ENCODE measurements at regions not wholly inside any gene's neighbourhood (a gene's known extent, or its start where the extent isn't known, plus 50 kb on each side); places are given as distances from the start of the nearest gene placed in this dataset.

DNA sequence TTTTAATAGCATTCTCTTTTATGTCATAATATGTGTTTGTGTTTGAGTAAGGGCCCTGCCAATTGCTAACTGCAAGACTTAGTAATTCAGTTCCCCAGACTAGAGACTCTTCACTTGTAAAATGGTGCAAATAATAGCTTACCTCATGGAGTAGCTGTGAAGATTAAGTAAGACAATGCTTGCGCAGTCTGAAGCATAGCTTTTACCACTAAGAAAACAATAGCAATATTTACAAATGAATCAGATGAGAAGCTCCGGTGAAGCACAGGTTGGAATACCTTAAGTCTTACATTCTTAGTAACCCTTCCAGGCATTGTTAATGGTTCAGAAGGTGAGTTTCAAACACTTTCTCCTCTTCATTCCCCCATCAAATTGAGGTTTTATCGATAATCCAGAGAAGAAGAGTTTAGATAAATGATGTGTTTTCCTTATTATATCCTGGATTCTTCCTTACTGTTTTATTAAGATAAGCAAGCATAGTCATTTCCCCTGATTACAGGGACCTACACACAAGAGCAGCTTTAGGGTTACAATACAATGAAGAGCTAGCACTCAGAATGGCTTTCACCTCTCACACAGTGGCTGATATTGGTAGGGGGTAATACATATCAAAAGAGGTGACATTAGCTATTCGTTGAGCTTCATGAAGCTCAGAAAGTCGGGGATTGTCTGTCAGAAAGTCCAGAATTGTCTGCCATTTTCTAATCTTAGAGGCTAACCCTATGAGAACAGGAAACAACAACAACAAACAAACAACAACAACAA is 96.4 kb upstream of the EDIL3 start:
- intact Hi-C loops (cut with DNase I): no loop called here
- DNase-seq (no peak), ATAC-seq (no peak)
- Histone ChIP-seq H3K4me3 (no peak overlapping the region), H3K4me1 (no peaks in the 10 kb centered on the region), H3K9me3 (no peaks in the 10 kb centered on the region), H3K27ac (no peak overlapping the region), H3K36me3 (no peaks in the 10 kb centered on the region), H3K27me3 (no peaks in the 10 kb centered on the region)
- WGBS, 2 donors: 51 to 52% methylated on average over 5 of the region's 5 CpGs
- TF ChIP-seq, protein P1, sequence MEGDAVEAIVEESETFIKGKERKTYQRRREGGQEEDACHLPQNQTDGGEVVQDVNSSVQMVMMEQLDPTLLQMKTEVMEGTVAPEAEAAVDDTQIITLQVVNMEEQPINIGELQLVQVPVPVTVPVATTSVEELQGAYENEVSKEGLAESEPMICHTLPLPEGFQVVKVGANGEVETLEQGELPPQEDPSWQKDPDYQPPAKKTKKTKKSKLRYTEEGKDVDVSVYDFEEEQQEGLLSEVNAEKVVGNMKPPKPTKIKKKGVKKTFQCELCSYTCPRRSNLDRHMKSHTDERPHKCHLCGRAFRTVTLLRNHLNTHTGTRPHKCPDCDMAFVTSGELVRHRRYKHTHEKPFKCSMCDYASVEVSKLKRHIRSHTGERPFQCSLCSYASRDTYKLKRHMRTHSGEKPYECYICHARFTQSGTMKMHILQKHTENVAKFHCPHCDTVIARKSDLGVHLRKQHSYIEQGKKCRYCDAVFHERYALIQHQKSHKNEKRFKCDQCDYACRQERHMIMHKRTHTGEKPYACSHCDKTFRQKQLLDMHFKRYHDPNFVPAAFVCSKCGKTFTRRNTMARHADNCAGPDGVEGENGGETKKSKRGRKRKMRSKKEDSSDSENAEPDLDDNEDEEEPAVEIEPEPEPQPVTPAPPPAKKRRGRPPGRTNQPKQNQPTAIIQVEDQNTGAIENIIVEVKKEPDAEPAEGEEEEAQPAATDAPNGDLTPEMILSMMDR (IDR thresholded peaks at IDR 0.05): no peak

DNA sequence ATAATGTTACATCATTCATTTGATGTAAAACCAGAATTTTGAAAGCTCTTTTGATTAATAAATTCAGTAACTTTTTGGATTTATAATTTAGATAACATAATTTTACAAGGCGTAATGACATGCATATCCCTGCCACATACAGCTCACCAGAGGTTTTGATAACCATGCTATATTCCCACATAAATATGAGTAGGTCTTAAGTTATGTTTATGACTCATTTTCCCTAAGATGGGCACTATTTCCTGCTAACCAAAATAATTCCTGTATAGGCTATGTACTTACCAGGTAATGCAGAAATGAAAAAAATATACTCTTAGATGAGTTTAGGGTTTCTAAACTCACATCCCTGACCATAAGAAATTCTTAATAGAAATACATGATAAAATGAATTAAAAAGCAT is 93.9 kb upstream of the EDIL3 start:
- Histone ChIP-seq H3K27ac (no peak overlapping the region), H3K4me1 (no peaks in the 10 kb centered on the region), H3K4me3 (no peak overlapping the region), H3K27me3 (no peaks in the 10 kb centered on the region), H3K9me3 (no peaks in the 10 kb centered on the region), H3K36me3 (no peaks in the 10 kb centered on the region)
- TF ChIP-seq, protein P1 (IDR thresholded peaks at IDR 0.05): no peak
- ATAC-seq: no peak
- intact Hi-C loops (cut with DNase I): no loop called here
- DNase-seq: no peak
- WGBS, 2 donors: 88 to 92% methylated on average over 1 of the region's 1 CpG

DNA sequence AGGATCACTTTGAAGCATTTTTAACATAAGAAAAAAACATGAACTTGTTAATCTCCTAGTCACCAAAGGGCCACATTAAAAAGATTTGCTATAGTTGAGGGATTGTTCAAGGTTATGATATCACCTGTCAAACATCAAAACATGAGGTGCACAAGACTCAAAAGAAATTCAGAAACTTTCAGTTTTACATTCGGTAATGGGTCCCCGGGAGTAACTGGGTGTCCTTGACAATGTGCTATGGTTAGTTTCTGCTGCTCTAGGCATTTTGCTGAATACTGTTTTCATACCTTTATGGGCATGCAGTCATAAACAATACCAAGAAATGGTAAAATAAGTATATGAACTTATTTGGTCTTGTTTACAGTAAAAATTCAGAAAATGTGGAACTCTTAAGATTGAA is 92.8 kb upstream of the EDIL3 start:
- ATAC-seq: no peak
- Histone ChIP-seq H3K4me3 (no peak overlapping the region), H3K27me3 (no peaks in the 10 kb centered on the region), H3K4me1 (no peaks in the 10 kb centered on the region), H3K27ac (no peak overlapping the region), H3K36me3 (no peaks in the 10 kb centered on the region), H3K9me3 (no peaks in the 10 kb centered on the region)
- intact Hi-C loops (cut with DNase I): no loop called here
- TF ChIP-seq, protein P1 (IDR thresholded peaks at IDR 0.05): no peak
- DNase-seq: no peak
- 83 to 88% methylated on average over 2 of the region's 2 CpGs for WGBS, 2 donors

DNA sequence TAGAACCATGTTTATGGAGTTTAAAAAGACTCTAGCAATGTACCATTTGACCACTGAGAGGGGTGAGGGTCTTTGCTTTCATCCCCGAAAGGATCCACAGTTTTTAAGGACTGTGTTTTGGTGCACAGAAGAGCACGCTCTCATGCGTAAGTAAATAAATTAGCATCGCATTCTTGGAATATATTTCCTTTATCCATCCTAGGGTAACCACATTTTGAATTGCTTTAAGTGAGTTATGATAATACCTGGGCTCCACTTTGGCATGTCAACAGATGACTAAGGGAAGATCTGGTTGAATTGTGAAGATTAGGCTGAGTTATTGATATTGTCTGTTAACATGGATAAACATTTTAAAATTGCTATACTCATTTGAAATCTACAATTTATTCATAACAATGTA is 89.4 kb upstream of the EDIL3 start:
- WGBS, 2 donors: 94 to 98% methylated on average over 4 of the region's 4 CpGs

More for the DNA sequence above, 89.4 kb upstream of the EDIL3 start:
- Histone ChIP-seq H3K27ac (no peak overlapping the region), H3K36me3 (no peaks in the 10 kb centered on the region), H3K27me3 (no peaks in the 10 kb centered on the region), H3K9me3 (no peaks in the 10 kb centered on the region), H3K4me1 (no peaks in the 10 kb centered on the region), H3K4me3 (no peak overlapping the region)
- no peak for DNase-seq
- TF ChIP-seq, protein P1 (IDR thresholded peaks at IDR 0.05): no peak
- intact Hi-C loops (cut with DNase I): no loop called here
- ATAC-seq: no peak
